PC-9 (cell line): ENCODE measurements at regions not wholly inside any gene's neighbourhood (a gene's known extent, or its start where the extent isn't known, plus 50 kb on each side); places are given as distances from the start of the nearest gene placed in this dataset.

ENCODE experiments used
- CTCF ChIP-seq: fragments of 200-600 bp; sonication (generic); conservative IDR thresholded peaks from 2 replicates; pipeline ENCODE4 v1.6.1; 2017; ENCODE audit warnings: mixed run types, antibody characterized with exemption, mild to moderate bottlenecking, moderate library complexity
- EZH2 ChIP-seq: fragments of 200-600 bp; sonication (generic); IDR thresholded peaks from 2 replicates; pipeline ENCODE4 v1.8.0; 2017; ENCODE audit warnings: antibody characterized with exemption, low read depth

DNA sequence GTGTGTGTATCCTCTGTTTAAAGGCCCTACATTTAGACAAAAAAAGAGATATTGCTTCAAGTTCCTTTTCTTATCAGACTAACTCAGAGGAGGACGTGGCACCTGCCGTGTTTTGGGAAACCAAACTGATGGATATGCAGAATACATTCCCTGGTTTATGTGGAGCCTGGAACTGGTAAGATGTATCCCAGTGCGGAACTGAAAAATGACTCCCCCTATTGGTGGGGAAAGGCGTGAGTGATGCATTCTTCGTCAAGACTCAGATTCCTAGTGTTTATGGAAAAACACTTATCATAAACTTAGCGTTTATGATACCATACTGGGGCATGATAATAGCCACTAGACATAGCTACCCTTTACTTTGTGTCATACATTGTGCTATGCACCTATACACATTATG, 154.2 kb downstream of the ZNF326 start:
- TF ChIP-seq CTCF (peak; percentile 55; the same call in 1 of the 2 replicates), EZH2 (no peak)
